COR-L47 (cell line): ENCODE measurements at regions not wholly inside any gene's neighbourhood (a gene's known extent, or its start where the extent isn't known, plus 50 kb on each side); places are given as distances from the start of the nearest gene placed in this dataset.
A peak's percentile ranks its signal among the peaks of the same experiment; 100 is the strongest.
"Not testable (repeated sequence)": the region's sequence is repeated elsewhere in the genome, so short reads cannot be mapped to it uniquely, and the experiment has no call there.

Experiments used
- DNase-seq: peaks from one replicate; lab custom pipeline; 2025; lab: John Stamatoyannopoulos, UW

GRCh38 chr22:22120160-22120559 lies 124.4 kb upstream of the VPREB1 start:
- DNase-seq, result no peak

GRCh38 chr22:22118987-22119386 lies 125.6 kb upstream of the VPREB1 start:
- no peak for DNase-seq

GRCh38 chr22:22117864-22118544 lies 126.6 kb upstream of the VPREB1 start:
- not testable (repeated sequence) for DNase-seq

GRCh38 chr22:22116997-22117770 lies 127.4 kb upstream of the VPREB1 start:
- DNase-seq, result not testable (repeated sequence)

- DNase-seq, result no peak
Observed at GRCh38 chr22:22113701-22114100, 130.9 kb upstream of the VPREB1 start.

- DNase-seq, result no peak
Observed at GRCh38 chr22:22112533-22113294, 130.1 kb upstream of the TOP3B start.

GRCh38 chr22:22111983-22112382 lies 129.4 kb upstream of the TOP3B start:
- no peak for DNase-seq

GRCh38 chr22:22111267-22111751 lies 128.7 kb upstream of the TOP3B start:
- DNase-seq, result no peak

GRCh38 chr22:22110548-22111266 lies 128.1 kb upstream of the TOP3B start:
- DNase-seq, result peak; percentile 25

GRCh38 chr22:22109693-22110466 lies 127.3 kb upstream of the TOP3B start:
- DNase-seq, result no peak

- DNase-seq, result no peak
Observed at GRCh38 chr22:22106855-22107254, 124.3 kb upstream of the TOP3B start.

- DNase-seq, result no peak
Observed at GRCh38 chr22:22105364-22105763, 122.8 kb upstream of the TOP3B start.

- no peak for DNase-seq
Observed at GRCh38 chr22:22103078-22103875, 120.7 kb upstream of the TOP3B start.

- no peak for DNase-seq
Observed at GRCh38 chr22:22099833-22100812, 117.5 kb upstream of the TOP3B start.

GRCh38 chr22:22099194-22099486 lies 116.6 kb upstream of the TOP3B start:
- DNase-seq, result no peak

- no peak for DNase-seq
Observed at GRCh38 chr22:22098457-22099193, 116.0 kb upstream of the TOP3B start.

- DNase-seq, result no peak
Observed at GRCh38 chr22:22097727-22098228, 115.2 kb upstream of the TOP3B start.

- DNase-seq, result no peak
Observed at GRCh38 chr22:22094921-22095320, 112.3 kb upstream of the TOP3B start.
